Kidney (tissue), 13 donors: ENCODE measurements at regions not wholly inside any gene's neighbourhood (a gene's known extent, or its start where the extent isn't known, plus 50 kb on each side); places are given as distances from the start of the nearest gene placed in this dataset.

Experiments used
- DNase-seq, 5 donors: peaks; one replicate each; pipeline ENCODE4 v3.0.0-alpha.2; 2013 to 2020
- FAIRE-seq: peaks from 2 replicates; lab custom pipeline; 2012; peaks lifted over from hg19 to GRCh38; lab: Jason Lieb, UNC
- H3K27ac ChIP-seq, 2 donors: one replicate each; pipeline ENCODE4 v1.7.0; 2013; ENCODE audit warnings: low read depth in 2 of 2, low read length in 2 of 2, inconsistent platforms in 1 of 2
- H3K27me3 ChIP-seq: one replicate; pipeline ENCODE4 v1.7.1; 2013; ENCODE audit warnings: low read length, inconsistent platforms; ENCODE audit not compliant: control insufficient read depth, insufficient read depth
- H3K36me3 ChIP-seq, 3 donors: one replicate each; pipeline versions ENCODE4 v1.7.0 to v1.7.1; 2013; ENCODE audit warnings: low read length in 3 of 3, control low read depth in 1 of 3, inconsistent platforms in 1 of 3; ENCODE audit not compliant: insufficient read depth in 3 of 3, control insufficient read depth in 2 of 3
- H3K4me1 ChIP-seq, 3 donors: one replicate each; pipeline versions ENCODE4 v1.7.0 to v1.7.1; 2013; ENCODE audit warnings: low read length in 3 of 3, inconsistent platforms in 1 of 3, low read depth in 1 of 3; ENCODE audit not compliant: control insufficient read depth in 2 of 3, insufficient read depth in 2 of 3
- H3K4me3 ChIP-seq, 3 donors: one replicate each; pipeline versions ENCODE4 v1.7.0 to v1.8.1; 2013; ENCODE audit warnings: low read length in 3 of 3, control low read depth in 1 of 3, inconsistent platforms in 1 of 3
- H3K9ac ChIP-seq, 3 donors: one replicate each; pipeline versions ENCODE4 v1.7.0 to v1.7.1; 2013; ENCODE audit warnings: low read length in 3 of 3, control low read depth in 1 of 3, inconsistent platforms in 1 of 3
- H3K9me3 ChIP-seq, 3 donors: one replicate each; pipeline versions ENCODE4 v1.7.0 to v1.7.1; 2013; ENCODE audit warnings: low read length in 3 of 3, control low read depth in 1 of 3, inconsistent platforms in 1 of 3; ENCODE audit not compliant: control insufficient read depth in 2 of 3, insufficient read depth in 1 of 3
- CTCF ChIP-seq: IDR thresholded peaks from 3 replicates; pipeline ENCODE4 v1.5.1; 2012; ENCODE audit warnings: mild to moderate bottlenecking, moderate library complexity, borderline replicate concordance; ENCODE audit not compliant: insufficient read depth; ENCODE audit errors: extremely low read depth
- intact Hi-C: fragments of 100-400 bp; cut with DNase I; formaldehyde crosslinking; loops from one replicate; pipeline ENCODE4 v1.11.1; 2022
- donor health status: control.
- donor health status: control.
- donor health status: control.
- donor health status: control.
- donor health status: control.
- donor health status: DM: yes; HTN: yes; CAD: no.
- donor health status: Normal renal cell carcinoma (clear cell type).

- H3K4me1 ChIP-seq = no peaks in the 10 kb centered on the region
- H3K27ac ChIP-seq = no peak overlapping the region
- no peak for TF ChIP-seq CTCF
- H3K36me3 ChIP-seq = no peaks in the 10 kb centered on the region
- no peak for DNase-seq
- H3K27me3 ChIP-seq = no peaks in the 10 kb centered on the region
- H3K4me3 ChIP-seq = no peak overlapping the region
- H3K9ac ChIP-seq = no peak overlapping the region
- no peak for FAIRE-seq
- H3K9me3 ChIP-seq = no peaks in the 10 kb centered on the region
- intact Hi-C loops = no loop called here
Measured at GRCh38 chr15:85934691-85935090, 140.0 kb upstream of the KLHL25 start.

GRCh38 chr15:85935182-85935581 is 140.5 kb upstream of the KLHL25 start:
- intact Hi-C loops = no loop called here
- H3K27me3 ChIP-seq = no peaks in the 10 kb centered on the region
- FAIRE-seq = no peak

GRCh38 chr15:85937661-85938060 is 142.0 kb upstream of the AGBL1 start:
- Histone ChIP-seq H3K9me3 (no peaks in the 10 kb centered on the region), H3K4me1 (no peaks in the 10 kb centered on the region), H3K27me3 (no peaks in the 10 kb centered on the region), H3K9ac (no peak overlapping the region), H3K36me3 (no peaks in the 10 kb centered on the region), H3K4me3 (no peak overlapping the region), H3K27ac (no peak overlapping the region)
- intact Hi-C loops = no loop called here
- TF ChIP-seq CTCF = no peak
- FAIRE-seq (no peak), DNase-seq (no peak)

More at GRCh38 chr15:85935182-85935581, 140.5 kb upstream of the KLHL25 start:
- Histone ChIP-seq H3K36me3 (no peaks in the 10 kb centered on the region), H3K9me3 (no peaks in the 10 kb centered on the region), H3K9ac (no peak overlapping the region), H3K27ac (no peak overlapping the region), H3K4me3 (no peak overlapping the region), H3K4me1 (no peaks in the 10 kb centered on the region)
- no peak for TF ChIP-seq CTCF
- DNase-seq = no peak

- peak in 1 of 5 donors; percentile 47 for DNase-seq
- FAIRE-seq = no peak
- Histone ChIP-seq H3K36me3 (no peaks in the 10 kb centered on the region), H3K4me1 (no peaks in the 10 kb centered on the region), H3K9me3 (no peaks in the 10 kb centered on the region), H3K27ac (no peak overlapping the region), H3K9ac (no peak overlapping the region), H3K4me3 (no peak overlapping the region), H3K27me3 (no peaks in the 10 kb centered on the region)
- intact Hi-C loops = no loop called here
- TF ChIP-seq CTCF = no peak
Measured at GRCh38 chr15:85941186-85941855, 138.3 kb upstream of the AGBL1 start.
